ENCODE measurements at regions not wholly inside any gene's neighbourhood (a gene's known extent, or its start where the extent isn't known, plus 50 kb on each side); places are given as distances from the start of the nearest gene placed in this dataset.
"Not testable (repeated sequence)": the region's sequence is repeated elsewhere in the genome, so short reads cannot be mapped to it uniquely, and the experiment has no call there.

GRCh38 chr6:112986321-112986720 lies 639.2 kb downstream of the RFPL4B start:
- no peak for DNase-seq (ENCODE audit: low spot score)

- no peak for DNase-seq (ENCODE audit: low spot score)
These were observed 641.6 kb downstream of the RFPL4B start for GRCh38 chr6:112988748-112989147.

- DNase-seq (ENCODE audit: low spot score), result no peak
These were observed 643.8 kb downstream of the RFPL4B start for GRCh38 chr6:112990971-112991370.

GRCh38 chr6:112991912-112992311 lies 644.8 kb downstream of the RFPL4B start:
- DNase-seq (ENCODE audit: low spot score), result no peak

GRCh38 chr6:112997421-112998085 lies 650.4 kb downstream of the RFPL4B start:
- DNase-seq (ENCODE audit: low spot score), result no peak

- no peak for DNase-seq (ENCODE audit: low spot score)
These were observed 656.9 kb downstream of the RFPL4B start for GRCh38 chr6:113004054-113004453.

GRCh38 chr6:113004470-113005270 lies 657.5 kb downstream of the RFPL4B start:
- DNase-seq (ENCODE audit: low spot score), result no peak

- DNase-seq (ENCODE audit: low spot score), result no peak
These were observed 659.4 kb downstream of the RFPL4B start for GRCh38 chr6:113006494-113006893.

GRCh38 chr6:113009682-113010081 lies 662.6 kb downstream of the RFPL4B start:
- DNase-seq (ENCODE audit: low spot score), result no peak

- DNase-seq (ENCODE audit: low spot score), result no peak
These were observed 663.3 kb downstream of the RFPL4B start for GRCh38 chr6:113010196-113010989.

- DNase-seq (ENCODE audit: low spot score), result no peak
These were observed 664.3 kb downstream of the RFPL4B start for GRCh38 chr6:113011389-113011788.

- no peak for DNase-seq (ENCODE audit: low spot score)
These were observed 664.7 kb downstream of the RFPL4B start for GRCh38 chr6:113011801-113012200.

- no peak for DNase-seq (ENCODE audit: low spot score)
These were observed 668.1 kb downstream of the RFPL4B start for GRCh38 chr6:113015249-113015648.

GRCh38 chr6:113017353-113017752 lies 670.2 kb downstream of the RFPL4B start:
- DNase-seq (ENCODE audit: low spot score), result no peak

- DNase-seq (ENCODE audit: low spot score), result no peak
These were observed 671.4 kb downstream of the RFPL4B start for GRCh38 chr6:113018351-113019151.

- DNase-seq (ENCODE audit: low spot score), result no peak
These were observed 672.0 kb downstream of the RFPL4B start for GRCh38 chr6:113019176-113019575.

- DNase-seq (ENCODE audit: low spot score), result no peak
These were observed 680.6 kb downstream of the RFPL4B start for GRCh38 chr6:113027780-113028179.

- not testable (repeated sequence) for DNase-seq (ENCODE audit: low spot score)
These were observed 682.0 kb downstream of the RFPL4B start for GRCh38 chr6:113029161-113029560.

GRCh38 chr6:113031591-113032238 lies 684.6 kb downstream of the RFPL4B start:
- no peak for DNase-seq (ENCODE audit: low spot score)

- DNase-seq (ENCODE audit: low spot score), result no peak
These were observed 691.9 kb downstream of the RFPL4B start for GRCh38 chr6:113039005-113039404.

GRCh38 chr6:113047148-113047547 lies 700.0 kb downstream of the RFPL4B start:
- no peak for DNase-seq (ENCODE audit: low spot score)
